ENCODE measurements at regions not wholly inside any gene's neighbourhood (a gene's known extent, or its start where the extent isn't known, plus 50 kb on each side); places are given as distances from the start of the nearest gene placed in this dataset.

DNA sequence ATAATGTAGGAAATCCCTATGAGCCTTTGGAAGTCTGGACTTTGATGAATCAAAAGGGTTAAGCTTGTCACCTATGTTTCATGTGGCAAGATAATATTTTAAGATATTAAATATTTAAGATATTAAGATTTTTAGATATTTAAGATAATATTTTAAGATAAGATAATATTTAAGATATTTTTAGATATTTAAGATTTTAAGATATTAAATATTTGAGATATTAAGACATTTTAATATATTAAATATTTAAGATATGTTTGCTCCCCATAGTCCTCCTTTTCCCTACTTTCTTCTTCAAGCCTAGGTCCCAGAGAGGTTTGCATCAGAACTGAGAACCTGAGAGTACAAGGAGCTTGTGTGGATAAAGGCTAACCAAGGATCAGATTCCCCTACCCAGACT, 478.4 kb upstream of the IGFBP7 start:
- no peak for DNase-seq (ENCODE audit: low read depth)
- TF ChIP-seq, protein P1, sequence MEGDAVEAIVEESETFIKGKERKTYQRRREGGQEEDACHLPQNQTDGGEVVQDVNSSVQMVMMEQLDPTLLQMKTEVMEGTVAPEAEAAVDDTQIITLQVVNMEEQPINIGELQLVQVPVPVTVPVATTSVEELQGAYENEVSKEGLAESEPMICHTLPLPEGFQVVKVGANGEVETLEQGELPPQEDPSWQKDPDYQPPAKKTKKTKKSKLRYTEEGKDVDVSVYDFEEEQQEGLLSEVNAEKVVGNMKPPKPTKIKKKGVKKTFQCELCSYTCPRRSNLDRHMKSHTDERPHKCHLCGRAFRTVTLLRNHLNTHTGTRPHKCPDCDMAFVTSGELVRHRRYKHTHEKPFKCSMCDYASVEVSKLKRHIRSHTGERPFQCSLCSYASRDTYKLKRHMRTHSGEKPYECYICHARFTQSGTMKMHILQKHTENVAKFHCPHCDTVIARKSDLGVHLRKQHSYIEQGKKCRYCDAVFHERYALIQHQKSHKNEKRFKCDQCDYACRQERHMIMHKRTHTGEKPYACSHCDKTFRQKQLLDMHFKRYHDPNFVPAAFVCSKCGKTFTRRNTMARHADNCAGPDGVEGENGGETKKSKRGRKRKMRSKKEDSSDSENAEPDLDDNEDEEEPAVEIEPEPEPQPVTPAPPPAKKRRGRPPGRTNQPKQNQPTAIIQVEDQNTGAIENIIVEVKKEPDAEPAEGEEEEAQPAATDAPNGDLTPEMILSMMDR (conservative IDR thresholded peaks at IDR 0.05; ENCODE audit: low read depth, low read length): no peak
- H3K4me3 ChIP-seq (ENCODE audit: low read depth, low read length): no peak overlapping the region

DNA sequence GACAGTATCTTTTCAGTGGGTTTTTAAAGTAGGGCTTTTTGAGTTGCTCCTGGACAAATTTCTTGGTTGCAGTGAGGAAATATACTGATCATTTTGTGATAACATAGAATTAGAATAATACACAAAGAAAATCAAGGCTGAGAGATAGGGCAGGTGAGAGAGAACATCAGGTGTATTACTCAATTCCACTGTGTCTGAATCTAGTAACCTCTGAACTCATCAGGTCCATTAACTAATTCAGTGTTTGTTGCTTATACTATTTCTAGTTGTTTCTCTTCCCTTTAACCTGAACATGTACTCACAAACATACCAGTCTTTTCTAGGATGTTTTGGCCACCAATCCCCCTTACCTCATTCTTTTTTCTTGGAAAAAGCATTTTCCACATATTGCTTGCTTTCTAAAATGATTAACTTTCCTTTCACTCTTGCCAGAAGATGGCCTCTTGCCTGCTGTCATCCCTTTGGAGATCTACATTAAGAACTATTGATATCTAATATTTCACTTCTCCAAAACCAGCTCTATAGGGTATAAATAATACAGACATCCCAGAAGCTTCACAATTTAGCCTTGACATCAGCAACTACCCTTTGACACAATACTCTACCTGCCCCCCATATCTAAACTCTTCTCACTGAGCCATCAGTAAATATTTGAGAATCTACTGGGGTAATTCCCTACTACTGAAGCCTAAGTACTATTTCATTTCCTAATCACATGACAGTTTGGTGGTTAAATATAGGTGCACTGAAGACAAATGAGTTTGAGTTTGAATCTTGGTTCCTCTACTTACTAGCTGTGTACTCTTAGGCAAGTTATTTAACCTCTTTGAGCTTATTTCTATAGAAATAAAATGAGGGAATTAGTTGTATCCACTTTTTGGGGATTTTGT, 470.8 kb upstream of the IGFBP7 start:
- no peak overlapping the region for H3K4me3 ChIP-seq (ENCODE audit: low read depth, low read length)
- no peak for DNase-seq (ENCODE audit: low read depth)
- TF ChIP-seq, protein P1 (conservative IDR thresholded peaks at IDR 0.05; ENCODE audit: low read depth, low read length): no peak

DNA sequence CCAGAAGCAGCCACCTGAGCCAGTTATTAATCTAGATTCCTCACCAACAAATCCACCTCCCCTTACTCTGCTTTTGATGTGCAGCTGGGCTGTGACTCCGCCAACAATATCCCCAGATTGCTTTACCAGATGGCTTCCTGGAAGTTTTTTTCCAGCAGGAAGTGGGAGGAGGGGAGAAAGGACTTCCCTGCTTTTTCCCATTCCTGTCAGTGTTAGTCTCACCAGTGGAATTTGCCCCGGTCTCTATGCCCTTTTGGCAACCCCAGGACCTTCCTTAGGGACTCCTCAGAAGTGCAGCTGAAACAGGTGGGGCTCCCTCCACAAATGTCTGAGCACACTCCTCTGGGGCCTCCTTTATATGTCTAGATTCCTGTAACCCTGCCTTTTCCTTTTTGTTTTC, 465.2 kb upstream of the IGFBP7 start:
- no peak for DNase-seq (ENCODE audit: low read depth)
- H3K4me3 ChIP-seq (ENCODE audit: low read depth, low read length): no peak overlapping the region
- TF ChIP-seq, protein P1 (conservative IDR thresholded peaks at IDR 0.05; ENCODE audit: low read depth, low read length): no peak

DNA sequence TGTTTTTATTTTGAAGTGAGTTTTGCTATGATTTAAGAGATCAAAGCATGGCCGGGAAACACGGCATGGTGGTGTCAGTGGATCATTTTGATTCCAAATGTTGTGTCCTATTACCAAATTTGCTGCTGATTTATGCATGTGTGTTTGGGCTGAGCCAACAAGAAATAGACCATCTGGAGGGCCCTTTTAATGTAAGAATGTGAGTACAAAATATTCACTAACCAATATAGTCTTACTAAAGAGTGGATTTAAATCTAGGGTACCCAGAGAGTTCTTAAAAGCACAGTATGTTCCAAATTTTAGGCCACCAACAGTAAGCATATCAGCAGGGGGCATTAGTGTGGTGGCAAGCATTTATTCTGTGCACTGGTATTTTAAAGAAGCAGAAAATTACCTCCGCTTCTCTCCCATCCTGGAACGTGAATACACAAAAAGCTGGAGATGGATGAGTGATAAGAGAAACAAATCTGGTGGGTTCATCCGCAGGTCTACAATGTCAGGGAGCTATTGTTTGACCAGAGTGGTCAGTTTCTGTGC, 444.4 kb upstream of the IGFBP7 start:
- TF ChIP-seq, protein P1 (conservative IDR thresholded peaks at IDR 0.05; ENCODE audit: low read depth, low read length): no peak
- no peak overlapping the region for H3K4me3 ChIP-seq (ENCODE audit: low read depth, low read length)
- DNase-seq (ENCODE audit: low read depth): no peak

DNA sequence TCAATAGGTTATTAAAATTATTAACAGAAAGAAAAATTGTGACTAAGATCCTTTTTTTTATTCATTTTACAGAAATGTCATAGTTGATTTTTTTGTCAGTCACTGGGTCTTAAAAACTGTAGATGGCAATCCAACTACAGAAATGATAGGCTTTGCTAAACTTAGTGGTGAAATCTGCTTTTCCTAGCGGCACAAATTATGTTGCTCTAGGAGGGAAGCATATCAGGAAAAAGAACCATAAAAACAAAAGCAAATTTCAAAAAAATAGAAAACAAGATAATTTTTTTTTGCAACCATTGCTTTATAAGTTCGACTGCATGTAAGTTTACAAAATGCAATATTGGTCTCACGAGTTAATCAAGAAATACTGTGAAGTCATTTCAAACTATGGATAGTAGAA, 443.5 kb upstream of the IGFBP7 start:
- DNase-seq (ENCODE audit: low read depth): no peak
- TF ChIP-seq, protein P1 (conservative IDR thresholded peaks at IDR 0.05; ENCODE audit: low read depth, low read length): no peak
- H3K4me3 ChIP-seq (ENCODE audit: low read depth, low read length): no peak overlapping the region

DNA sequence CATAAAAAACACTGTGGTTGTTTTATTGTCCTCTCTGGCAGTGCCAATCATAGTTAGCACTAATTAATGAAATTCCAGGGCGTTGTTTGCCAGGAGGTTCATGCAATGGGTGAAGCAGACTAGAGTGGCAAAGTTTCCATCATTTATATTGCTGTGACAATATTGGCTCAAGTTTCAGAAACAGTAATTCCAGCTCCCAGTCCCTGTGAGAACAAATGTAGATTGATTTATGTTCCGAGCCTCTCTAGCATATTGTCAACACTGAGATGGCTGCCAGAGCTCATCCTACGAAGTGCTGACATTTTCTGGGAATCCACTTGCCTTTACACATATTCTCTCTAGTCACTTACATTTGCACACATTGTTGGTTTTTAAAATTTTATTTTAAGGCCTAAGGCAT, 440.0 kb upstream of the IGFBP7 start:
- TF ChIP-seq, protein P1 (conservative IDR thresholded peaks at IDR 0.05; ENCODE audit: low read depth, low read length): no peak
- H3K4me3 ChIP-seq (ENCODE audit: low read depth, low read length): no peak overlapping the region
- DNase-seq (ENCODE audit: low read depth): no peak

DNA sequence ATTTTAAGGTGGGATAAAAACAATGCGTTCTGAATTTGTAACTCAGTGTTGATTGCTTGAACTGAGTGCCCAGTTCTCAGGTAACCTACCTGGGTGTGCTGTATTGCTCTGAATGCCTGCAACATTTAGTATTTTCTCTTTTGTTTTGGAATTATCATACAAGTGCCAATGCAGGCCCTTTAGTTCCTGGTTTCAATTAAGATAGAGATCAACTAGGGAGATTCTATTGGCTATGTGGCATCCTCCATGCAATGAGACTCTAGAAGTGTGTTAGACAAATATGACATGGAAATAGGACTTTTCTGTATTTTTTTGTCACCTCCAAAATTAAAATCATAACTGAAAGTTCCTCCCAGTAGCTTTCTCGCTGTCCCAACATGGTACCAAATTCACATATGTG, 438.7 kb upstream of the IGFBP7 start:
- DNase-seq (ENCODE audit: low read depth): no peak
- H3K4me3 ChIP-seq (ENCODE audit: low read depth, low read length): no peak overlapping the region
- TF ChIP-seq, protein P1 (conservative IDR thresholded peaks at IDR 0.05; ENCODE audit: low read depth, low read length): no peak
